Motor neuron (in vitro differentiated cells): ENCODE measurements at regions not wholly inside any gene's neighbourhood (a gene's known extent, or its start where the extent isn't known, plus 50 kb on each side); places are given as distances from the start of the nearest gene placed in this dataset.
"Not testable (repeated sequence)": the region's sequence is repeated elsewhere in the genome, so short reads cannot be mapped to it uniquely, and the experiment has no call there.

ENCODE experiments used
- ATAC-seq, 8 experiments: fragments of 200-7000 bp; cut with Tn5 transposase; replicated peaks in 6 of 8; 2 replicates each; pipeline ENCODE4 v1.8.0; 2021; ENCODE audit warnings: mild to moderate bottlenecking in 8 of 8, moderate library complexity in 8 of 8
- H3K27ac ChIP-seq, 2 donors: fragments of 250-450 bp; sonication (Bioruptor Pico); 2 replicates each; pipeline ENCODE4 v1.9.0; 2021; ENCODE audit warnings: antibody characterized with exemption in 2 of 2, mild to moderate bottlenecking in 2 of 2, moderate library complexity in 1 of 2
- H3K4me1 ChIP-seq, 2 donors: fragments of 250-450 bp; sonication (Bioruptor Pico); replicated peaks in 1 of 2; 2 replicates each; pipeline ENCODE4 v1.6.1; 2021; ENCODE audit warnings: antibody characterized with exemption in 2 of 2, mild to moderate bottlenecking in 2 of 2, moderate library complexity in 1 of 2
- H3K4me3 ChIP-seq, 5 donors: fragments of 250-450 bp; sonication (Bioruptor Pico); 2 replicates each; pipeline ENCODE4 v1.9.0; 2021; ENCODE audit warnings: antibody characterized with exemption in 5 of 5, mild to moderate bottlenecking in 5 of 5, moderate library complexity in 4 of 5
- WGBS, 10 experiments: fragments of 450-650 bp; shearing (Covaris generic); methylation state at CpG; one replicate each; pipeline ENCODE4 v1.0.0; 2022; 5-methylcytosine and 5-hydroxymethylcytosine counted together
- in situ Hi-C, 9 experiments: fragments of 400-800 bp; cut with MboI; loops; one replicate each; pipeline ENCODE4 v1.15.0; 2021; ENCODE audit warnings: low sequenced_read_pairs in 9 of 9, low pct_unique_long_range_greater_than_20kb in 2 of 9; ENCODE audit not compliant: unreplicated experiment in 9 of 9

- Histone ChIP-seq H3K4me1 (no peaks in the 10 kb centered on the region), H3K27ac (no peak overlapping the region), H3K4me3 (no peak overlapping the region)
- no peak for ATAC-seq
- in situ Hi-C loops: no loop called here
- 75 to 93% (median 85%) methylated on average over 1 to 3 of the region's 3 CpGs; no CpG with 5 or more reads in 2 of the 10 experiments for WGBS, 10 experiments
These were observed 142.1 kb upstream of the TBX18 start for GRCh38 chr6:84906514-84906913.

DNA sequence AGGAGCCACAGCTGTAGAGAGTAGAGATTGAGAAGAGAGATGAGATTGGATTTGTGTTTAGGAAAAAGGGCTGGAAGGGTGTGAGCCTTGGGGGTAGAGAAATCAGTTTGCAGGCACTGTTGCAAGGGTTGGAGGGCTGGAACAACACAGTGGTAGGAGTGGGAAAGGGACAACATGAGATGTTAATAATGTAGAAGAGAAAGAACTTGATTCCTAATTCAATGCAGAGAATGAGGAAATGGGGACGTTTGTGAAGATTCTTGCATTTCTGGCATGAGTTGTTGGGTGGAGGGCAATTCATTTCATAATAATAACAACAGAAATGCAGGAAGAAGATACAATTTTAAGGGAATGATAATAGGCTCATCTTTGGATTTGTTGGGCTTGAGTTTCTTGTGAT lies 141.4 kb upstream of the TBX18 start:
- no peak overlapping the region for H3K27ac ChIP-seq
- in situ Hi-C loops: no loop called here
- no peaks in the 10 kb centered on the region for H3K4me1 ChIP-seq
- WGBS, 10 experiments: 0 to 67% (median 17%) methylated on average over 1 of the region's 1 CpG; no CpG with 5 or more reads in 1 of the 10 experiments
- H3K4me3 ChIP-seq: no peak overlapping the region
- ATAC-seq: peak in 3 of 8 experiments; percentile 19 to 83 (median 60)

DNA sequence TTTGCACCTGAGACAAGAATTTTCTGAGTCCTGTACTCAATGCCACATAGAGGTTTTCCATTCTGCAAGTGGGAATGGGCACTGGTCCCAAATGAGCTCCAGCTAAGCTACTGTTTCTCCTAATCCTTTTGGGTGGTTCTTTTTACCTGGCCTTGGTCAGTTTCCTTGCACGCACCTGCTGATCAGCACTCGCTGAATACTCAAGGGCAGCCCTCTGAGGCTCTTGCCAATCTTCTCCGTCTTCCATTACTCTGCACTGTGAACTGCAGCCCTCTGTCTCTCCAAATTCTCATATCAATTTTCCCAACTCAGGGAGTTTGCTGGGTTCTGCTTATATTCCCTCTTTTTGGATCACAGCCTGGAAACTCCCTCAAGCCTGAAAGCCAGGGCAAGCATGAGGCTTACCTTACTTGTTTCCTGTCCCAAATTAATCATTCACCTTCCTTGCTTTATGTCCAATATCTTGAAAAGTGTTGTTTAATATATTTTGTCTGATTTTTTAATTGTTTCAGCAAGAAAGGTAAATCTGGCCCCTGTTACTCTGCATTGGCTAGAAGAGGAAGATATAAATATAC lies 138.0 kb upstream of the TBX18 start:
- Histone ChIP-seq H3K4me3 (no peak overlapping the region), H3K27ac (no peak overlapping the region), H3K4me1 (no peaks in the 10 kb centered on the region)
- in situ Hi-C loops: no loop called here
- WGBS, 10 experiments: 43 to 100% (median 85%) methylated on average over 1 to 3 of the region's 3 CpGs; no CpG with 5 or more reads in 2 of the 10 experiments
- no peak for ATAC-seq

GRCh38 chr6:84897988-84898594 lies 133.7 kb upstream of the TBX18 start:
- WGBS, 10 experiments: 0 to 100% (median 78%) methylated on average over 1 to 3 of the region's 3 CpGs
- Histone ChIP-seq H3K27ac (no peak overlapping the region), H3K4me3 (no peak overlapping the region), H3K4me1 (no peaks in the 10 kb centered on the region)
- peak in 3 of 8 experiments; percentile 65 to 93 (median 93) for ATAC-seq
- in situ Hi-C loops: no loop called here

DNA sequence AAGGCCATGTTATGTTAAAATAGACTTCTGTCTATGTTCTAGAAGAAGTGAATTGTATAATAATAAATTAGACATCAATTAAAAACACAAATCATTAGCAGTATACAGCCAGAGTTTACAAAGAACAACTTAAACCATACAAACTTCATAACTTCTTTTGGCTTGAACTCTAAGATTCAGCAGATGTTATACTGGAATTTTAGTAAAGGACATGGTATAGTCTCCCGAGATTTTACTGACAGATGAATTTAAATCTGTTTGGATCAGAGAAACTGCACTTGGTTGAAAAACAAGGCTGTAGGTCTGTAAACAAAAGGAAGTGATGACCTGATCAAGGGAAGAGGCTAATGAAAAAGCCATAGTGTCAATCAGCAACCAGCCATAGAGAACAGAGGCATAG lies 132.6 kb upstream of the TBX18 start:
- in situ Hi-C loops: no loop called here
- no peak overlapping the region for H3K4me3 ChIP-seq
- no peaks in the 10 kb centered on the region for H3K4me1 ChIP-seq
- WGBS, 10 experiments: 50 to 100% (median 89%) methylated on average over 1 of the region's 1 CpG; no CpG with 5 or more reads in 3 of the 10 experiments
- ATAC-seq: no peak
- H3K27ac ChIP-seq: no peak overlapping the region

- WGBS, 10 experiments: 20 to 100% (median 67%) methylated on average over 1 of the region's 1 CpG; no CpG with 5 or more reads in 3 of the 10 experiments
- no peak for ATAC-seq
- Histone ChIP-seq H3K4me3 (no peak overlapping the region), H3K27ac (no peak overlapping the region), H3K4me1 (no peaks in the 10 kb centered on the region)
- in situ Hi-C loops: no loop called here
These were observed 128.3 kb upstream of the TBX18 start for GRCh38 chr6:84892671-84893070.

DNA sequence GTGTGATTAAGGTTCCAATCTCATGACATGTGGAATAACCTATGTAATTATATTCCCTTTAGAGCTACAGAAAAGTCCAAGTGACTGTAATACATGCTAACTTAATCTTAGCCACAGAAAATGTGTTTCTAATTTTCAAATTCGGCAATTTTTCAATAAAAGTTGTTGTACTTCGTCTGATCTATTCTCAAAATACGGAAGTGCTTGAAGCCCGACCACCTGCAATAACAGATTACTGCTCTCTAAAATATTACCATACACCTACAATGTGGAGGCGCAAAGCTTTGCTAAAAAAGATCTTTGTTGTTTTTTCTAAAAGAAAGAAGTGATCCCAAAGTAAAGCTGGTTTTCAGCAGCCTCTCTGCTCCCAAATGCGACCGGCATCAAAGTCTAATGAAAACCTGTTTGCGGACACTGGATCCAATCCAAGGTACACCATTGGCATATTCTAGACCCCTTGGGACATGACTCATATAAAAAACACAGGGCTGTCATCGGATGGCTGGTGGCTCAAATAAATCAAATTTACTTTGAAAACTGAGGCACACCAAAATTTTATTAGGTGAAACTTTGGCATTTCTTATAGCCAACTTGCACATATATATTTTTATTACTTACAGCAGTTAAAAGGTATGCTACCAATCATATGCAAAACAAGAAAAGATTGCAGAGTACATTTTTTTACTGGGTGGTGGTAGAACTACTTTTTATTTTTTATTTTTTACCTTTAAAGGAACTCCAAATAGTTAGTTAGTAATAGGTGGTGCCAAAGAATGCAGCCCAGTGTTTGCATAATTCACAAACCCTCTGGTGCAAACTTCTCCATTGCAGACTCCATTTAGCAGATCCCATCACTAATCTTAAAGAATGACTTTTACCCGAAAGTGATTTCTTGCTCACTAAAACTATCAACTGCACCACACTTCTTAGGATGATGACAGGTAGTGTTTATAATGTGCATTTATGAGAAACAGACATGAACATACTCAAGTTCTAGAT lies 118.7 kb upstream of the TBX18 start:
- in situ Hi-C loops: no loop called here
- no peak overlapping the region for H3K4me3 ChIP-seq
- ATAC-seq: peak in 1 of 8 experiments; percentile 40
- 14 to 93% (median 80%) methylated on average over 2 to 10 of the region's 10 CpGs; no CpG with 5 or more reads in 1 of the 10 experiments for WGBS, 10 experiments
- no peak overlapping the region for H3K27ac ChIP-seq
- H3K4me1 ChIP-seq: no peaks in the 10 kb centered on the region

- H3K27ac ChIP-seq, in situ Hi-C loops, ATAC-seq, H3K4me1 ChIP-seq, H3K4me3 ChIP-seq: not testable (repeated sequence)
These were observed 115.0 kb upstream of the TBX18 start for GRCh38 chr6:84879385-84879784.

DNA sequence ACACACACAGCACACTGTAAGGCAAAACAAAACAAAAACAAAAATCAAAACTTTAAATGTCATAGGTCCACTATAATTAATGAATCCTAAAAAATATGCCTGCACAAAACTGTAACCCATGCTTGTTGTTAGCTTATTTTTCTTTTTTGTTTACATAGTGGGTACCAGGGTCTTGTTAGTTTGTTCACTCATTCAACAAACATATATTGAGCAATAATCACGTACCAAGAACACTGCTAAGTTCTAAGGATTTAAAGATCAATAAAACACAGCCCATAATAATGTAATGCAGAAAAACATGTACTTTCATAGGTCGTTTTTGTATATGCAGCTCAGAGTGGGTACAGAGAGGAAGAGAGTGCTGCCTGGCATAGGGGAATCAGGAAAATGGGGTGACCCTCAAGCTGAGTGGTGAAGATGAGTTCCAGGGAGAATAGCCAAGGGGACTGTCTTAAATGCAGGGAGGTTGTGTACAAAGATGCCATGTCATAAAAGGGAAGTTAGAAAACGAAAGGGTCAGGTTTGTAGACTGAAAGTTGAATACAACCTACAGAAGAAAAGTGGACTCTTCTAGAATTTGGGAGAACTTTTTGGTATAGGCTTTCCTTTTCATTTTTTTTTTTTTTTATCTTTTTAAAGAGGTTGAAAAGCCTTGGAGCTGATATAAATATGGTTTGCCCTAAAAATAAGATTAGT lies 113.3 kb upstream of the TBX18 start:
- Histone ChIP-seq H3K4me3 (no peak overlapping the region), H3K27ac (no peak overlapping the region), H3K4me1 (no peaks in the 10 kb centered on the region)
- in situ Hi-C loops: no loop called here
- 49 to 92% (median 57%) methylated on average over 1 to 3 of the region's 3 CpGs; no CpG with 5 or more reads in 1 of the 10 experiments for WGBS, 10 experiments
- no peak for ATAC-seq

DNA sequence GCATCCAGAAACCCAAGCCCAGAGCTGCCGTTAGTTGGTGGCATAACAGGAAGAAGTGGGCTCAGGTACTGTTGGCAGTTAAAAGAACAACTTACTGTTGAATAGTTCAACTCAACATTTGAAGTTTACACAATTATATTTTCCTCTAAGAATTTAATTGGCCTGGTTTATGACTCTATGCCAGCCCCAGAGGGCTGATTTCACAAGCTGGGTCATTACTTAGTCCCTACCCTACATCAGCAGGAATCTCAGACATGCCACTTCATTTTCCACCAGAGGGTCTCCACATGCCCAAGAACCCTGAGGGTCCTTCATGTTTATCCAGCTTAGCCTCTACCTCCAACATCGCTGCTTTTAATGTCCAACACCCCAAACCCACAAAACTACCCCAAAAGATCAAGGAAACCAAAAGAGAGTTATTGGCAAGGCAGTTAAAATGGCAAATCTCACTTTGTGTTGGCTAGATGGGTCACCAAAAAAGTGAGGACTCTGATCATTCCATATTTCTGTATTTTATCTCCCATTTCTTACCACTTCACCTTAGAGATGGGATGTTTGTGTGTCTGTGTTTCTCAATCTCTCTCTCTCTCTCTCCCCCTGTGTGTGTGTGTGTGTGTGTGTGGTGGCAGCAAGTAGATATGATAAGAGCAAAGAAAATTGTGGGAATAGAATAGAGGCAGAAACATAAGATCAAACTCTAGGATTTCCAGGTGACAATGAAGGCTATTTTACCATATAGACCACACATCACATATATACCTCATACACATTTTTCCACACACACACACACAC lies 112.5 kb upstream of the TBX18 start:
- in situ Hi-C loops: no loop called here
- WGBS, 10 experiments: 60 to 100% (median 87%) methylated on average over 1 to 2 of the region's 2 CpGs; no CpG with 5 or more reads in 2 of the 10 experiments
- Histone ChIP-seq H3K27ac (no peak overlapping the region), H3K4me1 (no peaks in the 10 kb centered on the region), H3K4me3 (no peak overlapping the region)
- ATAC-seq: no peak

GRCh38 chr6:84872996-84873723 lies 108.8 kb upstream of the TBX18 start:
- no peak overlapping the region for H3K4me3 ChIP-seq
- H3K4me1 ChIP-seq: no peaks in the 10 kb centered on the region
- 38 to 100% (median 79%) methylated on average over 1 to 4 of the region's 4 CpGs; no CpG with 5 or more reads in 2 of the 10 experiments for WGBS, 10 experiments
- peak in 2 of 8 experiments; percentile 88 to 98 for ATAC-seq
- in situ Hi-C loops: no loop called here
- no peak overlapping the region for H3K27ac ChIP-seq

- in situ Hi-C loops: no loop called here
- H3K4me1 ChIP-seq: no peaks in the 10 kb centered on the region
- no peak overlapping the region for H3K4me3 ChIP-seq
- ATAC-seq: no peak
- no peak overlapping the region for H3K27ac ChIP-seq
- 50 to 100% (median 77%) methylated on average over 1 to 4 of the region's 4 CpGs; no CpG with 5 or more reads in 2 of the 10 experiments for WGBS, 10 experiments
These were observed 107.5 kb upstream of the TBX18 start for GRCh38 chr6:84871925-84872324.
